ENCODE measurements at regions not wholly inside any gene's neighbourhood (a gene's known extent, or its start where the extent isn't known, plus 50 kb on each side); places are given as distances from the start of the nearest gene placed in this dataset.
"Not testable (repeated sequence)": the region's sequence is repeated elsewhere in the genome, so short reads cannot be mapped to it uniquely, and the experiment has no call there.

DNA sequence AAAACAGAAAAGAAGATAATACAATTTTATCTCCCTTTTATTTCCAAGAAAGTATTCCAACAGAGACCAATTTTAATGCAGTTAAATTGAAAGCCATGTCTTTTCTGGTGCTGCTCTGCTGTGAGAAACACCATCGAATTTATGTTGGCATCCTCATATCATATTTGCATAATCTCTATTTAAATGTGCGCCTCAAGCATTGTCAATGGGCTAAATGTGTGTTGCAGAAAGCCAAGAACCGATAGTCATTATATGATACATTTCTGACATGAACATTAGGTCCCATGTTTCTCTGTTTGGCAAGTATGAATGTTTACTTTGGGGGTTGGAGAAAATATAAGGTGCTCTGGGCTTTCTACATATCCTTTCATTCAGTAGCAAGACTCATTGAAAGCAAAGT lies 1023.5 kb upstream of the CELF2 start:
- no peak for DNase-seq (ENCODE audit: low read depth, low spot score)

DNA sequence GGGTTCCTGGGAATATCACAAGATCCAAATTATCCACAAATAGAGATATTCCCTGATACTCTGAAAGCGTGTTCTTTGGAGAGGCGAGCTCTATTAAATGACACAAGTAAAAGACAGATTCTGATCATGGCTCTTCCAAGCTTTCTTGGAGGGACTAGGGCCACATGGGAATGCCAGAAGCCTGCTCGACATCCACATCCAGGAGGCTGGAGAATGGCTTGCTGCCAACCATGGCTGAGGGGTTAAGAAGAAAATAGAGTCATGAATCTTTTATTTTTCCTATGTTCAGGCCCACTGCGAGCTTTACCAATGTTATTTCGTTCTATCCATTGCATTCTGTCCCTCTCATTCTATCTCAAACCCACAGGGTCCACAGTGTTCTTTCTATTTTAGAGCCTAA lies 1018.0 kb upstream of the CELF2 start:
- DNase-seq (ENCODE audit: low read depth, low spot score), result no peak

DNA sequence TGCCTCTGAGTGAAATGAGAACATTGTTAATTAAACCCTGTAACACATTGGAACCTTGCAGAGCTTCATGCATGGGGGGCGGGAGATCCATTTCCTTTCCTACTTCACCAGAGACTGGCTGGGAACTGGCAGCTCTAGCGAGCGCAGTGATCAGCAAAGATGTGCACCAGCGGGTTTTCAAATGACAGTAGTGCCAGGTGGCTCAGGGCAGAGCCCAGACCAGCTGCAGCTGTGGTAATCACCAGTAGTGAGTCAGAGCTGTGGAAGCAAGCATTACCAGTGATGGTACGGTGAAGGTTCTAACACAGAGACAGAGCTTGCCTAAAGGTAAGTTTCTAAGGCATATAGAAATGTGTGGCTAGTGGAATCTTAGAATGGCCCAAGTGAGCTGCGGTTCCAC lies 1009.7 kb upstream of the CELF2 start:
- no peak for DNase-seq (ENCODE audit: low read depth, low spot score)

- DNase-seq (ENCODE audit: low read depth, low spot score), result no peak
Observed at GRCh38 chr10:10010397-10010796, 1007.3 kb upstream of the CELF2 start.

DNA sequence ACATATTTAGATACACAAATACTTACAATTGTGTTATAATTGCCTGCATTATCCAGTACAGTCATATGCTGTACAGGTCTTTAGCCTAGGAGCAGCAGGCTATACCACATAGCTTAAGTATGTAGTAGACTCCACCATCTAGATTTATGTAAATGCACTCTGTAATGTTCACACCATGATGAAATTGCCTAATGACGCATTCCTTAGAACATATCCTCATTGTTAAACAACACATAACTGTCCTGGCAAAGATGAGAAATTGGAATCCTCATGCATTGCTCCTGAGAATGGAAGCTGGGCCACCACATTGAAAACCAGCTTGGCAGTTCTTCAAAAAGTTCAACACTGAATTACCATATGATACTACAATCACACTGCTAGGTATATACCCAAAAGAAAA lies 1002.8 kb upstream of the CELF2 start:
- DNase-seq (ENCODE audit: low read depth, low spot score), result no peak

GRCh38 chr10:10017716-10018115 lies 1000.0 kb upstream of the CELF2 start:
- no peak for DNase-seq (ENCODE audit: low read depth, low spot score)

DNA sequence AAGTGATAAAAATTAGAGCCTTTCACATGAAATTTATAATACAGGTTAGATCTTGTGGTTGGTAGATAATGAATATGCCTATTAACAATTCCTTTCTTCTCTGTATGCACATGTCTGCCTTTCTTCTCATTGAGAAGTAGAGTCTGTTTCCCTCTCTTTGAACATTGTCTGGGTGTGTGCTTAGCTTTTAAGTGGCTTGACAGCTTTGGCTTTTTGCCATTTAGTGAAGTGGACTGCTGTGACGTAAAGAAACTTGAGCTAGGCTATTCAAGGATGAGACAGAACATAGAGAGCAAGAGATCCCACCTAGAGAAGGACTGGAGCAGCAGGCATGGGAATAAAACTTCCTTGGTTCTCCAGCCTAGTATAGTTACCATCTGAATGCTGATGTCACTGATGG lies 996.7 kb upstream of the CELF2 start:
- DNase-seq (ENCODE audit: low read depth, low spot score), result no peak

DNA sequence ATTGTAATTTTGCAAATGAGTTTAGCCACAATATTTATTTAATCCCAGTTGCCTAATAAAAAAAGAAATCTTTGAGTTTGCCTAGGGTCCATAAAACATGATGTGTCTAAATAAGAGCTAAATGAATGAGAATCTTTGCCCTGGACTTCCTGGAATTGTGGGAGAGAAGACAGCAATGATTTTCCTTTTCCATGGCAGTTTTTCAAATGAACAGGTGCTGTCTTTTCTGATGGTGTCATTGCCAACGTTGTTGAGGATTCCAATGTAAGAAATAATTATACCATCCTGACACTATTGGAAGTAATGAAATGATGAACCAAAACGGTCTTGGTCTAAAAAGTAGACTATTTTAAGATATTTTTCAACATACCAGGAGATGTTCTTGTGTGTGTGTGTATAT lies 984.7 kb upstream of the CELF2 start:
- no peak for DNase-seq (ENCODE audit: low read depth, low spot score)

- no peak for DNase-seq (ENCODE audit: low read depth, low spot score)
Observed at GRCh38 chr10:10038348-10038747, 979.3 kb upstream of the CELF2 start.

DNA sequence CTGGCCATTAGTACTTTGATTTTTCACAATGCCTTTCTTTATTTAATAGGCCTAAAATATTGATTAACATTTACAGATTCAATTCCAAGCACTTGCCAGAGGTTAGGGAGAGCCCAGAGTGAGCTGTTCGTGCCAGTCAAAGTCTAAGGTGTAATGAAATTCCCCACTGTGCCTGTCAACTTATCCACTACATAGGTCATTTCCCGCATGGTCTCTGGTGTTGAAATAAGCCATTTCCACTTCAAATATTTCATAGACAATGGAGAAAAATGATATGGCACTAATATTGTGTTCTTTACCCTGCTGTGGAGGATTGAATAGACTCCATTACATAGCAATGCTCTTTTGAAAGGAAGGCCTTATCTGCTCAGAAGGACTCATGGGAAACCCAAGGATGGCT lies 978.1 kb upstream of the CELF2 start:
- no peak for DNase-seq (ENCODE audit: low read depth, low spot score)

DNA sequence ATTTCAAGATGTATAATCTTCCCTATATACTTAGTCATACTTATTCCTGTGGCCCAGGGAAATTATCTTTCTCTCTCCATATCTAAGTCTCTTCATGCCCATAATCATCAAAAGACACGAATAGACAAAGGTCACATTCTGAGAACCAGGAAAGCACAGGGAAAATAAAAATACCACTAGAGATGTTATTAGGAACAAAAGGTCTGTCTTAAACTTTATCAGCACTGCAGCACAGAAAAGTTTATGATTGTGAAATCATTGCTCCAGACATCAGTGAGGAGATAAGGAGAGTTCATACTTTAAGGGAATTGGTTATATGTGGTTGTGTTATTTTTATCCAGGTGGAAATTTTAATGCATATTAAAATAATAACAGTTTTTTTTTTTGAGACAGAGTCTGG lies 974.6 kb upstream of the CELF2 start:
- no peak for DNase-seq (ENCODE audit: low read depth, low spot score)

- DNase-seq (ENCODE audit: low read depth, low spot score), result no peak
Observed at GRCh38 chr10:10044922-10045764, 972.5 kb upstream of the CELF2 start.

DNA sequence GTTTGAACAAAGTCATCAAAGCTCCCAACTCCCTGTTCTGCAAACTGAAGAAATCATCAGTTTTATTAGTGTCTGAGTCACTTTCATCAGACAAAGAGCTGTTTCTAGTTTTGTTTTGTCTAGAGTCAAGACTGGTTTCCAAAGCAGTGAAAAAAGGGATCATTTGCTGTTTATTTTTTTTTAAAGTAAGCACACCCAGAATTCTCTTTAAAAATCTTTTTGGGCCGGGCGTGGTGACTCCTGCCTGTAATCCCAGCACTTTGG lies 972.0 kb upstream of the CELF2 start:
- DNase-seq (ENCODE audit: low read depth, low spot score), result no peak

- no peak for DNase-seq (ENCODE audit: low read depth, low spot score)
Observed at GRCh38 chr10:10047426-10047825, 970.2 kb upstream of the CELF2 start.

DNA sequence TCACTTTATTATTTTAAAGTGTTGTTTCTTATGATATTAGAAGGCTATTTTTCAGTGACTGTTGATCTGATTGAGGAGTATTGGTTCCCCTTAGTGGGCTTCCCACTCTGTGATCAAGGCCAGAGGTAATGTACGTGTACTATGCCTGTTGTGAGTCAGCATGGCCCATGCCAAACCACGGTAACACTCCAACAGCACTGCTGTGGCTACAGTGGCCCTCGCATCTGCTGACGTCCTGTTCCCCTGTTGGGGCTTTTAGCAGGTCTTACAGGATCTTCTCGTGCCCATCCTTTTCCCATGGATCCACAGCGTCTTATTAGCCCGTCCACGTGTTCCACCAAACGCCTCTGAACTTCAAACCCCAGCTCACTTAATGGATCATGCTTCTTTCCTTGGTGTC lies 964.6 kb upstream of the CELF2 start:
- no peak for DNase-seq (ENCODE audit: low read depth, low spot score)

- no peak for DNase-seq (ENCODE audit: low read depth, low spot score)
Observed at GRCh38 chr10:10054466-10054865, 963.2 kb upstream of the CELF2 start.

- no peak for DNase-seq (ENCODE audit: low read depth, low spot score)
Observed at GRCh38 chr10:10055656-10056442, 961.8 kb upstream of the CELF2 start.

GRCh38 chr10:10056961-10057360 lies 960.7 kb upstream of the CELF2 start:
- no peak for DNase-seq (ENCODE audit: low read depth, low spot score)

DNA sequence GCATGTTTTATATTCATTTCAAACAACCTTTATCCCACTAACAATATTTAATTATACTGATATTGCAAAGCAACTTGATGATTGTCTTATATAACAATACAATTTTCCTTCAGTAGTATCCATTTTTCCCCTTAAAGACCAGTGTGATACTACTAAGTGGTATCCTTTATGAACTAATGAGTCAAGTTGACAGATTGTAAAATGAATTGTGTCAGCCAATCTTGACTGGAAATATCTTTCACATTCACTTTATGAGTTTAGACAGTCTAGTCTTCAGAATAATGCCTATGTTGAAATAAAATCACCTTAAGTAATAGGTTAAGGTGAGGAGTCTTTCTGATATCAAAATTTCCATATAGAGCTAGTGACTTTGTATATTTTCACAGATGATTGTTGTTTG lies 950.0 kb upstream of the CELF2 start:
- no peak for DNase-seq (ENCODE audit: low read depth, low spot score)

DNA sequence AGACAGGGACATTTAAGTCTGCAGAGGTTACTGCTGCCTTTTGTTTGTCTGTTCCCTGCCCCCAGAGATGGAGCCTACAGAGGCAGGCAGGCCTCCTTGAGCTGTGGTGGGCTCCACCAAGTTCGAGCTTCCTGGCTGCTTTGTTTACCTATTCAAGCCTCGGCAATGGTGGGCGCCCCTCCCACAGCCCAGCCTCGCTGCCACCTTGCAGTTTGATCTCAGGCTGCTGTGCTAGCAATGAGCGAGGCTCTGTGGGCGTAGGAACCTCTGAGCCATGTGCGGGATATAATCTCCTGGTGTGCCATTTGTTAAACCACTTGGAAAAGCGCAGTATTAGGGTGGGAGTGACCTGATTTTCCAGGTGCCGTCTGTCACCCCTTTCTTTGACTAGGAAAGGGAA lies 942.8 kb upstream of the CELF2 start:
- DNase-seq (ENCODE audit: low read depth, low spot score), result not testable (repeated sequence)

DNA sequence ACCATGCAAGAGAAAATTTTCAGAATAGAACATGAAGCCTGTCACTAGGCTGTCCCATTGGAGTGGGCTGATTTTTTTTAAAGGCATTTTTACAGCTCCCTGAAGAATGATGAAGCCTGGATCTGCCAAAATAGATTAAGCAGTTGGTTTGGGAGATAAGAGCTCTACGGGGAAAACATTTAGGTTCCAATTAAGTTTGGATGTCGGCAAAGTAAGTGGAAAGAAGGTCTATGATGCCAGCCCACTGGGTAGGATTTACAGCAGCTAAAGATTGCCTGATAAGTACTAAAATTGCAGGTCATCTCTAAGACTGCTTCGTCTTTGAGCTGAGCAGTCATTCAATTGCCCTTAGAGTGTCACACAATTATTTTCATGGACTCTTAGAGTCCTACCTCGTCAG lies 939.2 kb upstream of the CELF2 start:
- no peak for DNase-seq (ENCODE audit: low read depth, low spot score)

DNA sequence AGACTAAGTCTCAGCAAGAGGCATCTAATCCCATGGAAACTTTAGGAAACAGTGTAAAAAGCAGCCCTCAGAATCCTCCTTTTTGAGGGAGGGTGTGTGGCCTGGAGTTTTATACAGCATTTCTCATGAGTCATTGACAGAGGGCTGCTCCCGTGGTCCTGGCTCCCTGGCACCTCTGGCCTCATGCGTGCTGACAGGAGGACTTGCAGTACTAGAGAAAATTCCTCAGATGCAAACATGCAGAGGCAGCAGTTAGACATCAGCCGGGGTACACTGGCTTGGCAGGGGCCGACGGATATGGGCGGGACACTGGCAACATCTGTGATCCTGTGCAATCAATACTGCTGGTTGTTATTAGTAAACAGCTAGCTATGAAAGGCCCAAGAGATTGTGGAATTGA lies 925.1 kb upstream of the CELF2 start:
- no peak for DNase-seq (ENCODE audit: low read depth, low spot score)

- DNase-seq (ENCODE audit: low read depth, low spot score), result no peak
Observed at GRCh38 chr10:10093021-10093420, 924.7 kb upstream of the CELF2 start.

All from iPS DF 19.7 (cell line).